Breast epithelium (tissue), 4 donors: ENCODE measurements at regions not wholly inside any gene's neighbourhood (a gene's known extent, or its start where the extent isn't known, plus 50 kb on each side); places are given as distances from the start of the nearest gene placed in this dataset.

Experiments
- DNase-seq, 2 donors: peaks; one replicate each; pipeline ENCODE4 v3.0.0-alpha.2; 2019; ENCODE audit warnings: low spot score in 2 of 2
- H3K27ac ChIP-seq, 2 donors: fragments of 200-600 bp; sonication (generic) in 1 of 2; one replicate each; pipeline ENCODE4 v1.5.1; 2016 to 2019; ENCODE audit warnings: mild to moderate bottlenecking in 1 of 2
- H3K27me3 ChIP-seq, 2 donors: fragments of 200-600 bp; sonication (generic) in 1 of 2; one replicate each; pipeline versions ENCODE4 v1.5.1 to v1.6.0; 2017 to 2019; ENCODE audit warnings: control low read depth in 1 of 2, mild to moderate bottlenecking in 1 of 2
- H3K36me3 ChIP-seq: fragments of 200-600 bp; one replicate; pipeline ENCODE4 v1.5.1; 2019
- H3K4me1 ChIP-seq, 2 donors: fragments of 200-600 bp; sonication (generic); one replicate each; pipeline ENCODE4 v1.5.1; 2016 to 2019; ENCODE audit warnings: control low read depth in 1 of 2
- H3K4me3 ChIP-seq, 3 donors: fragments of 200-600 bp; sonication (generic); 1 replicate in 2 of 3; 2 replicates in 1 of 3; pipeline ENCODE4 v1.5.1; 2016 to 2019; ENCODE audit warnings: mild to moderate bottlenecking in 3 of 3, moderate library complexity in 2 of 3
- H3K9me3 ChIP-seq, 2 donors: fragments of 200-600 bp; sonication (generic) in 1 of 2; one replicate each; pipeline ENCODE4 v1.5.1; 2016 to 2019; ENCODE audit warnings: control low read depth in 1 of 2
- CTCF ChIP-seq, 3 donors: fragments of 450-650 bp; IDR thresholded peaks; one replicate each; pipeline ENCODE4 v1.5.1; 2016 to 2017; ENCODE audit warnings: antibody characterized with exemption in 3 of 3, mild to moderate bottlenecking in 3 of 3, moderate library complexity in 3 of 3
- POLR2A ChIP-seq: fragments of 450-650 bp; IDR thresholded peaks from one replicate; pipeline ENCODE4 v1.6.1; 2016; ENCODE audit warnings: antibody characterized with exemption, mild to moderate bottlenecking, moderate library complexity
- POLR2AphosphoS5 ChIP-seq, 3 donors: sonication (generic); formaldehyde crosslinking; IDR thresholded peaks; one replicate each; pipeline ENCODE4 v1.6.1; 2017; ENCODE audit warnings: antibody characterized with exemption in 3 of 3
- intact Hi-C: fragments of 100-400 bp; cut with DNase I; formaldehyde crosslinking; loops from one replicate; pipeline ENCODE4 v1.15.1; 2023; ENCODE audit warnings: low total_unique reads

GRCh38 chr2:71919708-71920107 is 228.0 kb downstream of the CYP26B1 start:
- DNase-seq, result no peak

GRCh38 chr2:71910277-71910676 is 237.4 kb downstream of the CYP26B1 start:
- Histone ChIP-seq H3K27me3 (peaks cover 0 to 3% of the 10 kb centered on the region in 2 donors), H3K4me3 (no peak overlapping the region), H3K27ac (no peak overlapping the region), H3K36me3 (no peaks in the 10 kb centered on the region), H3K4me1 (no peaks in the 10 kb centered on the region), H3K9me3 (peaks cover 8 to 20% of the 10 kb centered on the region in 2 donors)
- TF ChIP-seq CTCF (IDR thresholded peaks at IDR 0.05) (no peak), POLR2A (no peak), POLR2AphosphoS5 (IDR thresholded peaks at IDR 0.05) (no peak)
- intact Hi-C loops, result no loop called here
- DNase-seq, result no peak

More at GRCh38 chr2:71919708-71920107, 228.0 kb downstream of the CYP26B1 start:
- no peak overlapping the region for H3K4me3 ChIP-seq
- no peaks in the 10 kb centered on the region for H3K27me3 ChIP-seq
- no peak for TF ChIP-seq POLR2AphosphoS5 (IDR thresholded peaks at IDR 0.05)
- no peak for TF ChIP-seq POLR2A
- TF ChIP-seq CTCF (IDR thresholded peaks at IDR 0.05), result no peak
- intact Hi-C loops, result loop anchor here (10.0 kb wide), 1 partner anchor 225 kb away; the partner anchor contains the start of gene CYP26B1
- no peak overlapping the region for H3K27ac ChIP-seq
- peaks cover 4 to 9% of the 10 kb centered on the region in 2 donors for H3K9me3 ChIP-seq
- no peaks in the 10 kb centered on the region for H3K4me1 ChIP-seq
- H3K36me3 ChIP-seq, result no peaks in the 10 kb centered on the region

- Histone ChIP-seq H3K4me3 (no peak overlapping the region), H3K9me3 (peaks cover 8 to 20% of the 10 kb centered on the region in 2 donors), H3K36me3 (no peaks in the 10 kb centered on the region), H3K27ac (no peak overlapping the region), H3K27me3 (peaks cover 0 to 3% of the 10 kb centered on the region in 2 donors), H3K4me1 (no peaks in the 10 kb centered on the region)
- intact Hi-C loops, result no loop called here
- DNase-seq, result no peak
- TF ChIP-seq POLR2A (no peak), POLR2AphosphoS5 (IDR thresholded peaks at IDR 0.05) (no peak), CTCF (IDR thresholded peaks at IDR 0.05) (no peak)
Measured at GRCh38 chr2:71908798-71909197, 238.9 kb downstream of the CYP26B1 start.

GRCh38 chr2:71907503-71907902 is 240.2 kb downstream of the CYP26B1 start:
- no peak for DNase-seq
- H3K4me3 ChIP-seq, result no peak overlapping the region
- H3K27ac ChIP-seq, result no peak overlapping the region
- TF ChIP-seq POLR2A (no peak), POLR2AphosphoS5 (IDR thresholded peaks at IDR 0.05) (no peak), CTCF (IDR thresholded peaks at IDR 0.05) (no peak)
- H3K27me3 ChIP-seq, result peaks cover 0 to 3% of the 10 kb centered on the region in 2 donors
- no peaks in the 10 kb centered on the region for H3K36me3 ChIP-seq
- H3K4me1 ChIP-seq, result no peaks in the 10 kb centered on the region
- intact Hi-C loops, result no loop called here
- H3K9me3 ChIP-seq, result peaks cover 8 to 20% of the 10 kb centered on the region in 2 donors

GRCh38 chr2:71906357-71906973 is 241.2 kb downstream of the CYP26B1 start:
- no peaks in the 10 kb centered on the region for H3K4me1 ChIP-seq
- no peaks in the 10 kb centered on the region for H3K36me3 ChIP-seq
- intact Hi-C loops, result no loop called here
- peaks cover 0 to 3% of the 10 kb centered on the region in 2 donors for H3K27me3 ChIP-seq
- TF ChIP-seq CTCF (IDR thresholded peaks at IDR 0.05) (no peak), POLR2A (no peak)
- H3K9me3 ChIP-seq, result peaks cover 8 to 15% of the 10 kb centered on the region in 2 donors
- DNase-seq, result no peak
- no peak overlapping the region for H3K4me3 ChIP-seq
- H3K27ac ChIP-seq, result no peak overlapping the region
